ENCODE measurements at regions not wholly inside any gene's neighbourhood (a gene's known extent, or its start where the extent isn't known, plus 50 kb on each side); places are given as distances from the start of the nearest gene placed in this dataset.

- WGBS (ENCODE audit: insufficient coverage): no CpG with 5 or more reads among the region's 7 CpGs
- DNase-seq: no peak
- H3K27ac ChIP-seq (ENCODE audit: low read length): no peak overlapping the region
Measured at GRCh38 chr3:59338934-59339333, 289.1 kb upstream of the CFAP20DC start.

GRCh38 chr3:59335338-59335737 lies 285.5 kb upstream of the CFAP20DC start:
- 93% methylated on average over 5 of the region's 6 CpGs for WGBS (ENCODE audit: insufficient coverage)
- Histone ChIP-seq H3K36me3 (ENCODE audit: control insufficient read depth, insufficient read depth, low read length) (no peaks in the 10 kb centered on the region), H3K27me3 (ENCODE audit: control insufficient read depth, insufficient read depth, low read length) (no peaks in the 10 kb centered on the region), H3K27ac (ENCODE audit: low read length) (no peak overlapping the region), H3K9me3 (replicated peaks; ENCODE audit: control insufficient read depth, low read depth, low read length) (no peaks in the 10 kb centered on the region), H3K4me3 (ENCODE audit: low read length) (no peak overlapping the region), H3K4me1 (ENCODE audit: control insufficient read depth, insufficient read depth, low read length) (peaks cover 2% of the 10 kb centered on the region)
- no peak for DNase-seq

More at GRCh38 chr3:59338934-59339333, 289.1 kb upstream of the CFAP20DC start:
- no peak overlapping the region for H3K4me3 ChIP-seq (ENCODE audit: low read length)
- H3K36me3 ChIP-seq (ENCODE audit: control insufficient read depth, insufficient read depth, low read length): no peaks in the 10 kb centered on the region
- H3K9me3 ChIP-seq (replicated peaks; ENCODE audit: control insufficient read depth, low read depth, low read length): no peaks in the 10 kb centered on the region
- no peaks in the 10 kb centered on the region for H3K27me3 ChIP-seq (ENCODE audit: control insufficient read depth, insufficient read depth, low read length)
- peaks cover 12% of the 10 kb centered on the region for H3K4me1 ChIP-seq (ENCODE audit: control insufficient read depth, insufficient read depth, low read length)

- Histone ChIP-seq H3K27me3 (ENCODE audit: control insufficient read depth, insufficient read depth, low read length) (no peaks in the 10 kb centered on the region), H3K36me3 (ENCODE audit: control insufficient read depth, insufficient read depth, low read length) (no peaks in the 10 kb centered on the region), H3K27ac (ENCODE audit: low read length) (no peak overlapping the region), H3K4me1 (ENCODE audit: control insufficient read depth, insufficient read depth, low read length) (no peaks in the 10 kb centered on the region), H3K4me3 (ENCODE audit: low read length) (no peak overlapping the region), H3K9me3 (replicated peaks; ENCODE audit: control insufficient read depth, low read depth, low read length) (no peaks in the 10 kb centered on the region)
- no CpG with 5 or more reads among the region's 2 CpGs for WGBS (ENCODE audit: insufficient coverage)
- no peak for DNase-seq
Measured at GRCh38 chr3:59334585-59334984, 284.8 kb upstream of the CFAP20DC start.

- WGBS (ENCODE audit: insufficient coverage): no CpG with 5 or more reads among the region's 3 CpGs
- no peak overlapping the region for H3K4me3 ChIP-seq (ENCODE audit: low read length)
- H3K27me3 ChIP-seq (ENCODE audit: control insufficient read depth, insufficient read depth, low read length): no peaks in the 10 kb centered on the region
- H3K27ac ChIP-seq (ENCODE audit: low read length): no peak overlapping the region
- no peaks in the 10 kb centered on the region for H3K36me3 ChIP-seq (ENCODE audit: control insufficient read depth, insufficient read depth, low read length)
- H3K9me3 ChIP-seq (replicated peaks; ENCODE audit: control insufficient read depth, low read depth, low read length): no peaks in the 10 kb centered on the region
- no peaks in the 10 kb centered on the region for H3K4me1 ChIP-seq (ENCODE audit: control insufficient read depth, insufficient read depth, low read length)
- no peak for DNase-seq
Measured at GRCh38 chr3:59327376-59327808, 277.6 kb upstream of the CFAP20DC start.

GRCh38 chr3:59326246-59327024 lies 276.6 kb upstream of the CFAP20DC start:
- no peaks in the 10 kb centered on the region for H3K27me3 ChIP-seq (ENCODE audit: control insufficient read depth, insufficient read depth, low read length)
- no peak overlapping the region for H3K4me3 ChIP-seq (ENCODE audit: low read length)
- no peaks in the 10 kb centered on the region for H3K4me1 ChIP-seq (ENCODE audit: control insufficient read depth, insufficient read depth, low read length)
- H3K36me3 ChIP-seq (ENCODE audit: control insufficient read depth, insufficient read depth, low read length): no peaks in the 10 kb centered on the region
- WGBS (ENCODE audit: insufficient coverage): 83% methylated on average over 6 of the region's 6 CpGs
- no peak overlapping the region for H3K27ac ChIP-seq (ENCODE audit: low read length)
- DNase-seq: no peak
- H3K9me3 ChIP-seq (replicated peaks; ENCODE audit: control insufficient read depth, low read depth, low read length): no peaks in the 10 kb centered on the region

- no peak overlapping the region for H3K27ac ChIP-seq (ENCODE audit: low read length)
- no peak overlapping the region for H3K4me3 ChIP-seq (ENCODE audit: low read length)
- H3K27me3 ChIP-seq (ENCODE audit: control insufficient read depth, insufficient read depth, low read length): no peaks in the 10 kb centered on the region
- WGBS (ENCODE audit: insufficient coverage): 68% methylated on average over 2 of the region's 5 CpGs
- no peak for DNase-seq
- peaks cover 4% of the 10 kb centered on the region for H3K4me1 ChIP-seq (ENCODE audit: control insufficient read depth, insufficient read depth, low read length)
- H3K36me3 ChIP-seq (ENCODE audit: control insufficient read depth, insufficient read depth, low read length): no peaks in the 10 kb centered on the region
- no peaks in the 10 kb centered on the region for H3K9me3 ChIP-seq (replicated peaks; ENCODE audit: control insufficient read depth, low read depth, low read length)
Measured at GRCh38 chr3:59321881-59322540, 272.2 kb upstream of the CFAP20DC start.

GRCh38 chr3:59320080-59320479 lies 270.3 kb upstream of the CFAP20DC start:
- 74% methylated on average over 3 of the region's 4 CpGs for WGBS (ENCODE audit: insufficient coverage)
- Histone ChIP-seq H3K4me1 (ENCODE audit: control insufficient read depth, insufficient read depth, low read length) (peaks cover 4% of the 10 kb centered on the region), H3K27ac (ENCODE audit: low read length) (no peak overlapping the region), H3K27me3 (ENCODE audit: control insufficient read depth, insufficient read depth, low read length) (no peaks in the 10 kb centered on the region), H3K4me3 (ENCODE audit: low read length) (no peak overlapping the region), H3K9me3 (replicated peaks; ENCODE audit: control insufficient read depth, low read depth, low read length) (no peaks in the 10 kb centered on the region), H3K36me3 (ENCODE audit: control insufficient read depth, insufficient read depth, low read length) (no peaks in the 10 kb centered on the region)
- peak; percentile 19 for DNase-seq

GRCh38 chr3:59319442-59319841 lies 269.6 kb upstream of the CFAP20DC start:
- Histone ChIP-seq H3K9me3 (replicated peaks; ENCODE audit: control insufficient read depth, low read depth, low read length) (no peaks in the 10 kb centered on the region), H3K27ac (ENCODE audit: low read length) (no peak overlapping the region), H3K4me3 (ENCODE audit: low read length) (no peak overlapping the region), H3K27me3 (ENCODE audit: control insufficient read depth, insufficient read depth, low read length) (no peaks in the 10 kb centered on the region), H3K36me3 (ENCODE audit: control insufficient read depth, insufficient read depth, low read length) (no peaks in the 10 kb centered on the region), H3K4me1 (ENCODE audit: control insufficient read depth, insufficient read depth, low read length) (peaks cover 4% of the 10 kb centered on the region)
- 20% methylated on average over 1 of the region's 4 CpGs for WGBS (ENCODE audit: insufficient coverage)
- DNase-seq: peak; percentile 50

- Histone ChIP-seq H3K4me1 (ENCODE audit: control insufficient read depth, insufficient read depth, low read length) (peaks cover 4% of the 10 kb centered on the region), H3K4me3 (ENCODE audit: low read length) (no peak overlapping the region), H3K36me3 (ENCODE audit: control insufficient read depth, insufficient read depth, low read length) (no peaks in the 10 kb centered on the region), H3K27ac (ENCODE audit: low read length) (no peak overlapping the region), H3K9me3 (replicated peaks; ENCODE audit: control insufficient read depth, low read depth, low read length) (no peaks in the 10 kb centered on the region), H3K27me3 (ENCODE audit: control insufficient read depth, insufficient read depth, low read length) (no peaks in the 10 kb centered on the region)
- peak; percentile 33 for DNase-seq
- WGBS (ENCODE audit: insufficient coverage): no CpG with 5 or more reads among the region's 1 CpG
Measured at GRCh38 chr3:59318881-59319280, 269.1 kb upstream of the CFAP20DC start.

- Histone ChIP-seq H3K9me3 (replicated peaks; ENCODE audit: control insufficient read depth, low read depth, low read length) (no peaks in the 10 kb centered on the region), H3K27ac (ENCODE audit: low read length) (no peak overlapping the region), H3K4me3 (ENCODE audit: low read length) (no peak overlapping the region), H3K27me3 (ENCODE audit: control insufficient read depth, insufficient read depth, low read length) (no peaks in the 10 kb centered on the region), H3K36me3 (ENCODE audit: control insufficient read depth, insufficient read depth, low read length) (no peaks in the 10 kb centered on the region), H3K4me1 (ENCODE audit: control insufficient read depth, insufficient read depth, low read length) (peaks cover 4% of the 10 kb centered on the region)
- DNase-seq: no peak
- WGBS (ENCODE audit: insufficient coverage): 72% methylated on average over 3 of the region's 6 CpGs
Measured at GRCh38 chr3:59317386-59317785, 267.6 kb upstream of the CFAP20DC start.

Measured in muscle of leg (tissue), 3 donors.